H54 (cell line): ENCODE measurements at regions not wholly inside any gene's neighbourhood (a gene's known extent, or its start where the extent isn't known, plus 50 kb on each side); places are given as distances from the start of the nearest gene placed in this dataset.

Source experiments
- DNase-seq: peaks from one replicate; pipeline ENCODE4 v3.0.0; 2011; ENCODE audit warnings: low spot score, mixed read lengths; ENCODE audit not compliant: insufficient read length
- FAIRE-seq: peaks from 3 replicates; lab custom pipeline; 2011; peaks lifted over from hg19 to GRCh38; lab: Jason Lieb, UNC
- POLR2A ChIP-seq: IDR thresholded peaks from 2 replicates; pipeline ENCODE4 v1.6.1; 2011; ENCODE audit warnings: low read depth, mild to moderate bottlenecking, low read length

GRCh38 chr7:156492170-156492569, 148.4 kb upstream of the RNF32 start:
- no peak for FAIRE-seq
- no peak for DNase-seq
- no peak for TF ChIP-seq POLR2A

DNA sequence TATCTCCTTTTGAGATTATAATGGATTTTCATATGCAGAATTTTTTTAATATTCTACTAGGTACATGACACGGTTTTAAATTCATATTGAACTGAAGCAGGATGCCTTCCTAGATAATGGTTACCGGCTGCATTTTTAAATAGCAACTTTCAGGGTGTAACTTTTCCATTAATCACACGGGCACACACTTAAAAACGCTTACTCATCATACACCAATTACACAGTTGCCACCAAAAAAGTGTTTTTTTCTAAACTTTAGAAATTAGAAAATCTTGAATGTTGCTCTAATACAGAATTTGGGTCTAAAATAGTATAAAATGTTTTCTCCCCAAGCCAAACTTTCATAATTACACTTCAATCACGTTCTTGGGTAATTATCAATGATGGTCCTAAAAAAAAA, 149.1 kb upstream of the RNF32 start:
- FAIRE-seq: no peak
- no peak for DNase-seq
- TF ChIP-seq POLR2A: no peak

DNA sequence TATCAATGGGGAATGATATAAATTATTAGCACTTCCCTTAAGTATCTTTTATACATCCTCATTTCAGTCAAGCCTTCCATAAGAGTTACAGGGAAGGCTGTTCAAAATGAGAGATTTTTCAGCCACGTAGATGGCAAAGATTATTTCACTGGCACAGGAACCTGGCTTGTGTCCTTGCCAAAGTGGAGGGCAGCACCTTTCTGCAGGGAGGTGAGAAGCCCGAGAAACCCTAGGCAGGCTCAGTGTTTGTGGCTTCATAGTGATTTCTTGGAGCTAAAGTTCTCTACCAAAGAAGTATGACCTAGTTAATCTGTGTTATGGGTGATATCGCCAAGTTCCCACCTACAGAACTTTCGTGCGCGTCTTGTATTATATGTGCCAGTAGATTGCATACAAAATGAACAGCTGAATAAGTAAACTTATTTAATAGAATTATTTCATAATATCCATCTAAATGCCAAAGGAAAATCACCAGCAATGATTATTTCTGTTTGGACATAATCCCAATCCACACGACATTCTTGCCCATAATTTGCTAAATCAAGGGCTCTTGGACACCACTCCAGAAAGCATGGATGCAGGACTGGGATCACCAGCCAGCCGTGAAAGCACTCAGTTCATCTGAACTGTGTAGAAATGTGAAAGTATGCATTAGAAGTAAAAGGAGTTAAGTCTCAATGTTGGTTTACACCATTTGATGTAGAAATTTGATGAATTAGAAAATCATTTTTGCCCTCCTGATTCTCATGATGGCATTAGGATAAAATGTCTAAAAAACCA, 150.4 kb upstream of the RNF32 start:
- TF ChIP-seq POLR2A: no peak
- FAIRE-seq (no peak), DNase-seq (no peak)

- no peak for TF ChIP-seq POLR2A
- FAIRE-seq (no peak), DNase-seq (no peak)
Measured at GRCh38 chr7:156487811-156488533, 152.6 kb upstream of the RNF32 start.

DNA sequence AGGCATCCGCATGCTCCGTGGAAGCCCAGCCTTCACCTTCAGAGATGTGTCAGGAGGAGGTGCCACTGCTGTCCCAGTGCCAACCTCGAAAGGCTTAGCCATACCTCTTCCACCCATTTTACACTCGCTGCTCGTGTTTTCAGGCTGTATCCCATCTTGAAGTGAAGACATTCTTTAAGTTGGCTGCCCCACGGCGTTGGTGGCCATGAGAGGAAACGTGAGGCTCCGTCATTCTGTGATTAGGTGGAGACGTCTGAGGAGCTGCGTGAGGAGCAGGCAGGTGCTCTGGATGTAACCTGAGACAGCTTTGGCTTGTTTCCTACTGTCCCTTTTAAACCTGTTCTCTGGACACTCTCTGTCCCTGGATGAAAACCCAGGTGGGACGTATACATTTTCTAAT, 159.9 kb upstream of the RNF32 start:
- FAIRE-seq (no peak), DNase-seq (no peak)
- TF ChIP-seq POLR2A: no peak

DNA sequence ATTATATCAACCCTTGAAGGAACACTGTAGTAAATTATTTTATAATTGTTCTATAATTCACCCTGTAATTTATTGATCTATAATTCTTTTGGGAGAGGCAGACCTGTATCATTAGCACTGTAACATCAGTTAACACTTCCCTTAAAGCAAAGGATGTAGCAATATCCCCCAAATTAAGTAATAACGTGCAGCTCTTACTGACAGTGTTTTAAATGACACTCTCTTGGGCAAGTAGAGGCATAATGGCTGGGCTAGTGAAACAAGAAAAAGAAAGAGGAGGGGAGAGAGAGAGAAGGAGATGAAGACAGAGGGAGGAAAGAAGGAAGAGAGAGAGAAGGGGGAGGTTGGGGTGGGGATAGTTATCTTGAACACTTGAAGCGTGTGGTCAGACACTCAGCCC, 161.0 kb upstream of the RNF32 start:
- no peak for TF ChIP-seq POLR2A
- FAIRE-seq: no peak
- no peak for DNase-seq

- no peak for TF ChIP-seq POLR2A
- no peak for FAIRE-seq
- DNase-seq: no peak
Measured at GRCh38 chr7:156478486-156478885, 162.1 kb upstream of the RNF32 start.

GRCh38 chr7:156475666-156476065, 164.9 kb upstream of the RNF32 start:
- no peak for FAIRE-seq
- peak; percentile 42 for DNase-seq
- no peak for TF ChIP-seq POLR2A

GRCh38 chr7:156475179-156475578, 165.4 kb upstream of the RNF32 start:
- no peak for DNase-seq
- FAIRE-seq: no peak
- no peak for TF ChIP-seq POLR2A

DNA sequence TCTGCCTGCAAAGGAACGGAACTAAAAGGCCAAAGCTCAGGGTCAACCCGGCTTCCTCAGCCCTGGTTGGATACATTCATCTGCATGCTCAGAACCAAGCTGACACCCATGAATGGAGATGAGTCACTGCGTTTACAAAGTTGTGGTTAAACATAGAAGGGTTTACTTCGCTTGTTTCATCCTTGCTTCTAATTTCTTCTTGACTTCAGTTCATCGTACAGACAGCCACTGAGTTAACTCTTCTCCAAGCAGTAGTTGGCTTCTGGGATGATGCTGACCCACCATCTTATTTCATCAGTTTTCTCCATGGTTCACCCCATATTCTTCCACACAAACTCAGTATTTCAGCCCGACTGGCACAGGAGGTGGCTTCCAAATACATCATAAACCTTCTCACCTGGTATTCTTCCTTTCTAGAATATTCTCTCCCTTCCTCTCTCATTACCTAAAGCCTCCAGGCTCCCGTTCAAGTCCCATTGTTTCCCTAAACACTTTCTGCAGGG, 166.3 kb upstream of the RNF32 start:
- FAIRE-seq: no peak
- peak; percentile 47 for DNase-seq
- TF ChIP-seq POLR2A: no peak

GRCh38 chr7:156473476-156474240, 166.9 kb upstream of the RNF32 start:
- FAIRE-seq (no peak), DNase-seq (peak; percentile 26)
- no peak for TF ChIP-seq POLR2A

DNA sequence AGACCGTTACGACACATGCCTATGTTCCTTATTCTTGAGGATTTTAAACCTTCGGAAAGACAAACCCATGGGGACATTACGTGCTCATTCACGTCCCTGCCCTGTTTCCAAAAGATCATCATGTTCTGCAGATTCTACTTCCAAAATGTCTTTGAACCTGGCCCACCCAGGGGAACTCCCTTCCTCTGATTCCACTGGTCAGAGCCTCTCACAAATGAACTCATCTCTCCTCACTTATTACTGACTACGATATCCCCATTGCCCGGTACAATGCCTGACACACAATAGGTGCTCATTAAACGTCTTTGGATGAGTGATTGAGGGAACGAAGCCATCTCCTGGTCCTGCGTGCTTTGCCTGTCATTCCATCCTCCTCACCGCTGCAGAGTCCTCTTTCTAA, 168.3 kb upstream of the RNF32 start:
- DNase-seq: no peak
- FAIRE-seq: no peak

GRCh38 chr7:156470399-156471320, 169.9 kb upstream of the RNF32 start:
- no peak for FAIRE-seq
- no peak for DNase-seq
- TF ChIP-seq POLR2A: no peak

More for the DNA sequence above, 168.3 kb upstream of the RNF32 start:
- no peak for TF ChIP-seq POLR2A
